ENCODE measurements at regions not wholly inside any gene's neighbourhood (a gene's known extent, or its start where the extent isn't known, plus 50 kb on each side); places are given as distances from the start of the nearest gene placed in this dataset.
A peak's percentile ranks its signal among the peaks of the same experiment; 100 is the strongest.
"Not testable (repeated sequence)": the region's sequence is repeated elsewhere in the genome, so short reads cannot be mapped to it uniquely, and the experiment has no call there.

DNA sequence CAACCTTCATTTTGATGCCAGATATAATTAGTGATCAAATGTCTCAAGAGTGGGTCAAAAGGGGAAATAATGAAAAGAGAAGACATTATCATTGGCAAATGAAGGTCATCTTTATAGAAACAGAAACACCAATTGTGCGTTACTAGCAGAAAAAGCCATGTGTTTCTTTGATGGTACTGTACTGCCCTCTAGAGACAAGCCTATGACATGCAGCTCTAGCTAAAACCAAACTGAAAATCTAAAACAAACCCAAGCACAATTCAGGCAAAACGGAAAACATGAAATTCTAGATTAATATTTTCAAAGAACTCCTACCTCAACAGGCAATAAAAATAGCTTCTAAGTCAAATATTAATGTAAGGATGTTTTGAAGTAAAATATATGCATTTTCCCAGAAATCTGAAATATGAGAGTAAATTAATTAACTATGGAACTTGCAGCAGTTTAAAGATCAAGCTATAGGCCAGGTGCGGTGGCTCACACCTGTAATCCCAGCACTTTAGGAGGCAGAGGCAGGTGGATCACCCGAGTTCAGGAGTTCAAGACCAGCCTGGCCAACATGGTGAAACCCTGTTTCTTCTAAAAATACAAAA lies 115.4 kb downstream of the KLHL28 start:
- Histone ChIP-seq H3K4me3 (ENCODE audit: low read depth, low read length) (no peak overlapping the region), H3K27me3 (ENCODE audit: control insufficient read depth, insufficient read depth, low read length) (no peaks in the 10 kb centered on the region), H3K36me3 (ENCODE audit: control insufficient read depth, insufficient read depth, low read length) (no peaks in the 10 kb centered on the region)
- DNase-seq (ENCODE audit: low read depth) (peak; percentile 42), FAIRE-seq (no peak)
- TF ChIP-seq, protein P1, sequence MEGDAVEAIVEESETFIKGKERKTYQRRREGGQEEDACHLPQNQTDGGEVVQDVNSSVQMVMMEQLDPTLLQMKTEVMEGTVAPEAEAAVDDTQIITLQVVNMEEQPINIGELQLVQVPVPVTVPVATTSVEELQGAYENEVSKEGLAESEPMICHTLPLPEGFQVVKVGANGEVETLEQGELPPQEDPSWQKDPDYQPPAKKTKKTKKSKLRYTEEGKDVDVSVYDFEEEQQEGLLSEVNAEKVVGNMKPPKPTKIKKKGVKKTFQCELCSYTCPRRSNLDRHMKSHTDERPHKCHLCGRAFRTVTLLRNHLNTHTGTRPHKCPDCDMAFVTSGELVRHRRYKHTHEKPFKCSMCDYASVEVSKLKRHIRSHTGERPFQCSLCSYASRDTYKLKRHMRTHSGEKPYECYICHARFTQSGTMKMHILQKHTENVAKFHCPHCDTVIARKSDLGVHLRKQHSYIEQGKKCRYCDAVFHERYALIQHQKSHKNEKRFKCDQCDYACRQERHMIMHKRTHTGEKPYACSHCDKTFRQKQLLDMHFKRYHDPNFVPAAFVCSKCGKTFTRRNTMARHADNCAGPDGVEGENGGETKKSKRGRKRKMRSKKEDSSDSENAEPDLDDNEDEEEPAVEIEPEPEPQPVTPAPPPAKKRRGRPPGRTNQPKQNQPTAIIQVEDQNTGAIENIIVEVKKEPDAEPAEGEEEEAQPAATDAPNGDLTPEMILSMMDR (IDR thresholded peaks at IDR 0.05; ENCODE audit: insufficient read depth, low read length, severe bottlenecking) = peak; percentile 75

DNA sequence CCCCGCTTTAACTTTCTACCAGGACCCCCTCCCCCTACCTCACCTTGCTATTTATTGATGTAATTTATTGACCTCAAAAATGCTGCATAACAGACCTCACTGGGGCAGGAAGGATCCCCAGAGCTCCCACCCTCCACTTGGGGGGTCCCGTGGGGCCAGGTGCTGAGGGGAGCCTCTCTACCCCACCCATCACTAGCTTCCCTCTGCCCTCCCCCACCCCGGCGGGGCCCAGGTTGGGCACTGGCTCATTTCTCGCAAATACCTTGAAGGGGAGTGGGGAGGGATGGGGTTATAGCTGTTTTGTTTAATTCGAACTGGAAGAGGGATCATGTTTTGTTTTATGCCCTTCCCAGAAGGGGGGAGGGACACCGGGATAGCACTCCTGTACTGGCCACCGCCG lies 125.8 kb downstream of the KLHL28 start:
- not testable (repeated sequence) for H3K27me3 ChIP-seq (ENCODE audit: control insufficient read depth, insufficient read depth, low read length); FAIRE-seq; H3K36me3 ChIP-seq (ENCODE audit: control insufficient read depth, insufficient read depth, low read length); DNase-seq (ENCODE audit: low read depth); H3K4me3 ChIP-seq (ENCODE audit: low read depth, low read length)

DNA sequence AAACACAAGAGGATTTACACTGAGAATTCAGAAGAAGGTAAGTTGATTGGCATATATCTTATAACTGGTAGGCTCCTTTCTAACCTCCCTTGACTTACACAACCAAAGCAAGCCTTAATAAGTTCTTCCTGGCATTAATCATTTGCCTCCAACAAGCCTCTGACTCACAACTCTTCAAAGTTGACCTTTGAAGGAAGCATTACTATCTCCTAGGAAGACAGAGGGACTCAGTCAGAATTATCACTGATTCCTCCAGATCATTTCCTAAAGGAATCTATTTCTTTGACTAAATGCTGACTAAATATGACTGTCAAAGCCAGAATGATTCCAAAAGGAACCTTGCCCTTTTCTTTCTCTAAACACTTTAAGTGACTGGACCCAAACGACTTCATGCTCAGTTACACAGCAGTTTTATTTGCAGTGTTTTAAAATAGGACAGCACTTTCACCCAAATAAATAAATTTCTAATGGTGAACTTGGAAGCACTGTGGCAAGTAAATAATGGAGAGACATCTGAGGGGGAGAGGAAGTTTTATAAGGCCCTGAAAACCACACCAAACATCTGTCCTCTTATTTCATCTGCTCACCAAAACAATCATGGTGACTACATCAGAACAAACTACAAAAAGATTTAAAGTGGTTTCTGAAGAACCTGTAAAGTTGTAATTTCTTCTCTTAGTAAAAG lies 128.2 kb downstream of the KLHL28 start:
- FAIRE-seq (no peak), DNase-seq (ENCODE audit: low read depth) (peak; percentile 60)
- Histone ChIP-seq H3K4me3 (ENCODE audit: low read depth, low read length) (no peak overlapping the region), H3K27me3 (ENCODE audit: control insufficient read depth, insufficient read depth, low read length) (no peaks in the 10 kb centered on the region), H3K36me3 (ENCODE audit: control insufficient read depth, insufficient read depth, low read length) (no peaks in the 10 kb centered on the region)
- TF ChIP-seq, protein P1 (IDR thresholded peaks at IDR 0.05; ENCODE audit: insufficient read depth, low read length, severe bottlenecking) = no peak

DNA sequence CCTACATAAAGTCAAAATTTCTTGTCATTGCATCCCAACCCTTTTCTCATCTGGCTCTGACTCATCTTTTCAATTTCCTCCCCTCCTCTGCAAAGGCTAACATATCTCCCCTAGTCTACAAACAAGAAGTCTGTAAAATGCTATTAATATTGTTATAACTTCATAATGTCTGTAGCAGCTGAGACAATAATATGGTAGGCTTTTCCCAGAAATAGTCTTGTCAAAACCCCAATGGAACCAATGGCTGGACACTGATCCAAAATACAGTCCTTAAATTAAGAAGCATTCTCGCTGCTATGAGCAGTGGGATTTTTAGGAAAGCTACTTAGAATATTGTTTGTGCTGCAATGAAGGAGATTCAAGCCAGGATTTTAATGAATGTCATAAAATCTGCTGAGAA lies 131.4 kb downstream of the KLHL28 start:
- DNase-seq (ENCODE audit: low read depth) (no peak), FAIRE-seq (no peak)
- Histone ChIP-seq H3K4me3 (ENCODE audit: low read depth, low read length) (no peak overlapping the region), H3K27me3 (ENCODE audit: control insufficient read depth, insufficient read depth, low read length) (no peaks in the 10 kb centered on the region), H3K36me3 (ENCODE audit: control insufficient read depth, insufficient read depth, low read length) (no peaks in the 10 kb centered on the region)
- TF ChIP-seq, protein P1 (IDR thresholded peaks at IDR 0.05; ENCODE audit: insufficient read depth, low read length, severe bottlenecking) = no peak

DNA sequence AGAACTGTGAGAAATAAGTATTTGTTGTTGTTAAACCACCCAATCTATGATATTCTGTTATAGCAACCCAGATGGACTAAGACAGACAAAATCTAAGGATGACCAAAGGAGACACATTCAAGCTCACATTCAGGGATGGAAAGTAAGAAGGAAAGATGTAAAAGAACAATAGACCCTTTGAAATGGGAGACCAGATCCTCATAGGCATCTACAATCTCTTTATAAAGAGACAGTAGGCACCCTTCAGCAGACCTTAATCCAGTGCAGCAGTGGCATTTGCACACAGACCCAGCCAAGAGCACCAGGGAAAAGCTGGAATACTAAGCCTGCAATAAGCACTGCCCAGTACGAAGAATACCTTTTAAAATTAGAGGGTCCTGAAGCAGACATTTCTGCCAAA lies 132.7 kb downstream of the KLHL28 start:
- TF ChIP-seq, protein P1 (IDR thresholded peaks at IDR 0.05; ENCODE audit: insufficient read depth, low read length, severe bottlenecking) = no peak
- FAIRE-seq (no peak), DNase-seq (ENCODE audit: low read depth) (no peak)
- H3K27me3 ChIP-seq (ENCODE audit: control insufficient read depth, insufficient read depth, low read length) = no peaks in the 10 kb centered on the region
- no peak overlapping the region for H3K4me3 ChIP-seq (ENCODE audit: low read depth, low read length)
- H3K36me3 ChIP-seq (ENCODE audit: control insufficient read depth, insufficient read depth, low read length) = no peaks in the 10 kb centered on the region

DNA sequence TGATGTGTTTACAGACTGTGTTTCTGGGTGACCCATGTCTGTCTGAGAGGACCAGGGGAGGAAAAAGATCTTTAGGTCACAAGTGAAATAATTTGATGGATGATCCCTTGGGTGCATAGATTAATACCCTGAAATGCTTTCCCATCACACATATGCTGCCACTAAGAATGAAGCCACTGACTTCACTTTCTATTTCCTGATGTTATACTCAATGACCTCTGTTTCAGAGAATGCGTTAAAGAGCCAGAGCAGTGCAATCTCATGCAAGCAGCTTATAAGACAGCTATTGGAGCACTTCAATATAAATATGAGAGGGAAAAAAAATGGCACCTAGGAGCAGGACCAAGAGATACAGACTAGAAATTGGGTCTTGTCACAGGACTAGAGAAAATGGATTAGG lies 133.7 kb downstream of the KLHL28 start:
- TF ChIP-seq, protein P1 (IDR thresholded peaks at IDR 0.05; ENCODE audit: insufficient read depth, low read length, severe bottlenecking) = no peak
- no peak overlapping the region for H3K4me3 ChIP-seq (ENCODE audit: low read depth, low read length)
- DNase-seq (ENCODE audit: low read depth) = no peak
- no peaks in the 10 kb centered on the region for H3K36me3 ChIP-seq (ENCODE audit: control insufficient read depth, insufficient read depth, low read length)
- no peaks in the 10 kb centered on the region for H3K27me3 ChIP-seq (ENCODE audit: control insufficient read depth, insufficient read depth, low read length)
- no peak for FAIRE-seq
